ENCODE measurements at regions not wholly inside any gene's neighbourhood (a gene's known extent, or its start where the extent isn't known, plus 50 kb on each side); places are given as distances from the start of the nearest gene placed in this dataset.
A peak's percentile ranks its signal among the peaks of the same experiment; 100 is the strongest.

GRCh38 chr2:207216457-207216856 is 50.7 kb upstream of the KLF7 start:
- no peak overlapping the region for H3K9ac ChIP-seq (ENCODE audit: low read length)
- no peaks in the 10 kb centered on the region for H3K9me3 ChIP-seq (ENCODE audit: insufficient read depth, low read depth, low read length)
- H3K4me2 ChIP-seq (ENCODE audit: low read length): no peak overlapping the region
- Mint-ChIP-seq H3K27ac (ENCODE audit: unreplicated experiment) (no peak overlapping the region), H3K9me3 (ENCODE audit: unreplicated experiment) (no peaks in the 10 kb centered on the region), H3K4me1 (ENCODE audit: low read depth, unreplicated experiment) (peaks cover 11% of the 10 kb centered on the region), H3K4me3 (ENCODE audit: unreplicated experiment) (no peak overlapping the region), H3K36me3 (ENCODE audit: low read depth, unreplicated experiment) (no peaks in the 10 kb centered on the region), H3K27me3 (ENCODE audit: low read depth, unreplicated experiment) (no peaks in the 10 kb centered on the region)
- H4K20me1 ChIP-seq (ENCODE audit: insufficient read depth, low read length): no peaks in the 10 kb centered on the region
- H3K27ac ChIP-seq (ENCODE audit: low read depth, low read length): no peak overlapping the region
- no peak for FAIRE-seq
- TF ChIP-seq CTCF (IDR thresholded peaks at IDR 0.05; ENCODE audit: insufficient read depth, low read depth, low read length) (no peak), EZH2 (IDR thresholded peaks at IDR 0.05; ENCODE audit: insufficient read depth, low read length) (no peak)
- H3K27me3 ChIP-seq (ENCODE audit: insufficient read depth, low read length): no peaks in the 10 kb centered on the region
- no peak overlapping the region for H3K4me3 ChIP-seq (ENCODE audit: insufficient read depth, low read depth, low read length)
- H3K4me1 ChIP-seq (ENCODE audit: insufficient read depth, low read length): peaks cover 15% of the 10 kb centered on the region
- H3K36me3 ChIP-seq (ENCODE audit: insufficient read depth, low read length): no peaks in the 10 kb centered on the region
- no peak overlapping the region for H2AFZ ChIP-seq (ENCODE audit: low read depth, low read length)
- no peaks in the 10 kb centered on the region for H3K79me2 ChIP-seq (ENCODE audit: insufficient read depth, low read length)
- DNase-seq (ENCODE audit: low read depth): no peak

- no peaks in the 10 kb centered on the region for H3K27me3 ChIP-seq (ENCODE audit: insufficient read depth, low read length)
- H3K4me2 ChIP-seq (ENCODE audit: low read length): no peak overlapping the region
- no peaks in the 10 kb centered on the region for H3K9me3 ChIP-seq (ENCODE audit: insufficient read depth, low read depth, low read length)
- no peak overlapping the region for H3K4me3 ChIP-seq (ENCODE audit: insufficient read depth, low read depth, low read length)
- no peaks in the 10 kb centered on the region for H3K36me3 Mint-ChIP-seq (ENCODE audit: low read depth, unreplicated experiment)
- no peak overlapping the region for H3K9ac ChIP-seq (ENCODE audit: low read length)
- no peaks in the 10 kb centered on the region for H4K20me1 ChIP-seq (ENCODE audit: insufficient read depth, low read length)
- peaks cover 15% of the 10 kb centered on the region for H3K4me1 ChIP-seq (ENCODE audit: insufficient read depth, low read length)
- H3K36me3 ChIP-seq (ENCODE audit: insufficient read depth, low read length): no peaks in the 10 kb centered on the region
- no peak for FAIRE-seq
- no peaks in the 10 kb centered on the region for H3K27me3 Mint-ChIP-seq (ENCODE audit: low read depth, unreplicated experiment)
- DNase-seq (ENCODE audit: low read depth): no peak
- no peak overlapping the region for H3K27ac ChIP-seq (ENCODE audit: low read depth, low read length)
- no peaks in the 10 kb centered on the region for H3K79me2 ChIP-seq (ENCODE audit: insufficient read depth, low read length)
- no peak for TF ChIP-seq EZH2 (IDR thresholded peaks at IDR 0.05; ENCODE audit: insufficient read depth, low read length)
- TF ChIP-seq CTCF (IDR thresholded peaks at IDR 0.05; ENCODE audit: insufficient read depth, low read depth, low read length): no peak
- no peak overlapping the region for H2AFZ ChIP-seq (ENCODE audit: low read depth, low read length)
- H3K4me1 Mint-ChIP-seq (ENCODE audit: low read depth, unreplicated experiment): peaks cover 21% of the 10 kb centered on the region
- H3K4me3 Mint-ChIP-seq (ENCODE audit: unreplicated experiment): no peak overlapping the region
- H3K27ac Mint-ChIP-seq (ENCODE audit: unreplicated experiment): no peak overlapping the region
- H3K9me3 Mint-ChIP-seq (ENCODE audit: unreplicated experiment): no peaks in the 10 kb centered on the region
These were observed 51.7 kb upstream of the KLF7 start for GRCh38 chr2:207217442-207217841.

GRCh38 chr2:207219081-207219630 is 53.4 kb upstream of the KLF7 start:
- peak overlapping the region; percentile 71 for H3K4me2 ChIP-seq (ENCODE audit: low read length)
- H3K27me3 Mint-ChIP-seq (ENCODE audit: low read depth, unreplicated experiment): no peaks in the 10 kb centered on the region
- no peaks in the 10 kb centered on the region for H3K27me3 ChIP-seq (ENCODE audit: insufficient read depth, low read length)
- peak overlapping the region; percentile 81 for H3K27ac Mint-ChIP-seq (ENCODE audit: unreplicated experiment)
- FAIRE-seq (no peak), DNase-seq (ENCODE audit: low read depth) (no peak)
- no peaks in the 10 kb centered on the region for H3K36me3 ChIP-seq (ENCODE audit: insufficient read depth, low read length)
- TF ChIP-seq EZH2 (IDR thresholded peaks at IDR 0.05; ENCODE audit: insufficient read depth, low read length): no peak
- no peak for TF ChIP-seq CTCF (IDR thresholded peaks at IDR 0.05; ENCODE audit: insufficient read depth, low read depth, low read length)
- no peaks in the 10 kb centered on the region for H3K9me3 Mint-ChIP-seq (ENCODE audit: unreplicated experiment)
- H3K4me1 Mint-ChIP-seq (ENCODE audit: low read depth, unreplicated experiment): peaks cover 30% of the 10 kb centered on the region
- no peaks in the 10 kb centered on the region for H4K20me1 ChIP-seq (ENCODE audit: insufficient read depth, low read length)
- H2AFZ ChIP-seq (ENCODE audit: low read depth, low read length): no peak overlapping the region
- H3K9ac ChIP-seq (ENCODE audit: low read length): peak overlapping the region; percentile 56
- no peak overlapping the region for H3K4me3 Mint-ChIP-seq (ENCODE audit: unreplicated experiment)
- H3K4me1 ChIP-seq (ENCODE audit: insufficient read depth, low read length): peaks cover 26% of the 10 kb centered on the region
- H3K27ac ChIP-seq (ENCODE audit: low read depth, low read length): no peak overlapping the region
- H3K9me3 ChIP-seq (ENCODE audit: insufficient read depth, low read depth, low read length): no peaks in the 10 kb centered on the region
- H3K79me2 ChIP-seq (ENCODE audit: insufficient read depth, low read length): no peaks in the 10 kb centered on the region
- no peak overlapping the region for H3K4me3 ChIP-seq (ENCODE audit: insufficient read depth, low read depth, low read length)
- H3K36me3 Mint-ChIP-seq (ENCODE audit: low read depth, unreplicated experiment): peaks cover 2% of the 10 kb centered on the region
